Ecto neural progenitor cell (in vitro differentiated cells): ENCODE measurements at regions not wholly inside any gene's neighbourhood (a gene's known extent, or its start where the extent isn't known, plus 50 kb on each side); places are given as distances from the start of the nearest gene placed in this dataset.

Source experiments
- DNase-seq: peaks from one replicate; pipeline ENCODE4 v3.0.0-alpha.2; 2018; ENCODE audit warnings: low spot score

GRCh38 chr16:85291302-85292148 is 179.3 kb upstream of the CIBAR2 start:
- peak; percentile 86 for DNase-seq

- no peak for DNase-seq
Measured at GRCh38 chr16:85293458-85293857, 181.2 kb upstream of the CIBAR2 start.

GRCh38 chr16:85293904-85294642 is 181.8 kb upstream of the CIBAR2 start:
- DNase-seq: no peak

GRCh38 chr16:85294810-85295508 is 182.7 kb upstream of the CIBAR2 start:
- DNase-seq: no peak

GRCh38 chr16:85296859-85297660 is 184.8 kb upstream of the CIBAR2 start:
- no peak for DNase-seq

GRCh38 chr16:85297881-85298280 is 185.6 kb upstream of the CIBAR2 start:
- DNase-seq: no peak

GRCh38 chr16:85300406-85300968 is 188.2 kb upstream of the CIBAR2 start:
- DNase-seq: no peak

GRCh38 chr16:85301231-85301630 is 189.0 kb upstream of the CIBAR2 start:
- no peak for DNase-seq

- no peak for DNase-seq
Measured at GRCh38 chr16:85302018-85302847, 190.0 kb upstream of the CIBAR2 start.

DNA sequence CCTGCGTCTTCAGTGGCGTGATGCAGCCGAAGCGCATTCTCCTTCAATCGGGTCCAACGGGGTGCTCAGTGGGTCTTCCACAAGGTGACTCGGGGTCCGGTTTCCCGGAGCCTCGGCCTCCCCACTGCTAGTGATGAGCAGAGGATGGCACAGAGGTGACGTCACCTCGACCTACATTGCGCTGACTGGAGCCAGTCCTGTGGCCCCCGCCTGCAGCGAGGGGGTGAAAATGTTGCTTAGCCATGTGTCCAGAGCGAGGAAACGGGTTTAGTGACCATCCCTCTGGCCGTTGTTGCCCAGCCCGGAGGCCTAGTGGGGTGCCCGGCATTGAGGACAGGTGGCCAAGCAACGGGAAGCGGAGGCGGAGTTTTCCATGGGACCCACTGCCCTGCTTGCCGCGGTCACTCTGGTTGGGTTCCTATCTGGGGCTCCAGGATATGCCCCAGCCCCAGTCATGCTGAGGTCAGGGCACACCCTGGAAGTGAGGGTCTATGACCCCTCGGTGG is 190.6 kb upstream of the CIBAR2 start:
- no peak for DNase-seq

- DNase-seq: peak; percentile 86
Measured at GRCh38 chr16:85303354-85303883, 191.1 kb upstream of the CIBAR2 start.

DNA sequence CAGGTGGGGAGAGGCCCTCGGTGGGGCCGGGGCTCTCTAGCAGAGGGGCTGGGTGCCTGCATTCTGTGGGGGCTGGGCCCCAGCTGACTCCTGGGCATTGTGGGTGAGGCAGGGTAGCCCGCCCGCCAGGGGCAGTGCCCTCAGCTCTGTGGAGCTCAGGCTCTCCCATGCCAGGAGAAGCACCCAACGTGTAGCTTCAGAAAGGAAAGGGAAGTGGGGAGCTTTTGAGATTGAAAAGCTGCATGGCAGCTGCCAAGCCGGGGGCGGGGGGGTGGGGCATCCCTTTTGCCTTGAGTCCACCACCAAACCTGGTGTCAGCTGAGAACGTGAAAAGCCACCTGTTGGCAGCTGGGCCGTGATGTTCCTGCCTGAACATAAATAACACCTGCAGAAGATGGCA is 192.1 kb upstream of the CIBAR2 start:
- DNase-seq: no peak

GRCh38 chr16:85306071-85306792 is 194.0 kb upstream of the CIBAR2 start:
- no peak for DNase-seq

DNA sequence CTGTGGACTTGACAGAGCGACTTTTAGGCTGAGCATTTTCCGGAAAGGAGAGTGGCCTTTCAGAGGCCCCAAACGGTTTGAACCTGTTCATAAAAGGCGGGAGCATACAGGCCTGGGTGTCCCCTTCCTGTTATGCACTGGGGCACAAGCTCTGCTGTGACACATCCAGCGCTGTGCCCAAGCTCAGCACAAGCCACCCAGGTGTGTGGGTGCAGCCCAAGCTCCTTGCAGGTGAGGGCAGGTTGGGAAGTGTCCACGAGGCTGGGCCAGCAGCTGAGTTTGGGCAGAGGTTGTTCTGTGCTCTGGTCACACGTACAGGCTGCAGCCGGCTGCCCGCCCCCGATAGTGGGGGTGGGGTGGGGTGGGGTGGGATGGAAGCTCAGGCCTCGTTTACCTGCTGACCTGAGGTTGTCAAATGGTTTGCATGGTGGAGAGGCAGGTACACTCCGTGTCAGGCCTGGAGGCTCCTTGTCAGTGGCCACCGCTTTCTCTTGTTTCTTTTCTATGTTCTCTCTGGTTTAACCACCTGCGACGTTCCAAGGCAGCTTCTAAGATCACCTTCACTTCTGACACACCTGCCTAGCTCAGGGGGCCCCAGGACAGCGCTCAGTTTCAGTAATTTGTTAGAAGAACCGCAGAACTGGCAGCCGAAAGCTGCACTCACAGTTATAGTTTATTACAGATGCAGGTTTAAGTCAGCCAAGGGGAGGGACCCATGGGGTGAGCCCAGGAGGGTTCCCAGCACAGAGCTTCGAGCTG is 194.7 kb upstream of the CIBAR2 start:
- no peak for DNase-seq

DNA sequence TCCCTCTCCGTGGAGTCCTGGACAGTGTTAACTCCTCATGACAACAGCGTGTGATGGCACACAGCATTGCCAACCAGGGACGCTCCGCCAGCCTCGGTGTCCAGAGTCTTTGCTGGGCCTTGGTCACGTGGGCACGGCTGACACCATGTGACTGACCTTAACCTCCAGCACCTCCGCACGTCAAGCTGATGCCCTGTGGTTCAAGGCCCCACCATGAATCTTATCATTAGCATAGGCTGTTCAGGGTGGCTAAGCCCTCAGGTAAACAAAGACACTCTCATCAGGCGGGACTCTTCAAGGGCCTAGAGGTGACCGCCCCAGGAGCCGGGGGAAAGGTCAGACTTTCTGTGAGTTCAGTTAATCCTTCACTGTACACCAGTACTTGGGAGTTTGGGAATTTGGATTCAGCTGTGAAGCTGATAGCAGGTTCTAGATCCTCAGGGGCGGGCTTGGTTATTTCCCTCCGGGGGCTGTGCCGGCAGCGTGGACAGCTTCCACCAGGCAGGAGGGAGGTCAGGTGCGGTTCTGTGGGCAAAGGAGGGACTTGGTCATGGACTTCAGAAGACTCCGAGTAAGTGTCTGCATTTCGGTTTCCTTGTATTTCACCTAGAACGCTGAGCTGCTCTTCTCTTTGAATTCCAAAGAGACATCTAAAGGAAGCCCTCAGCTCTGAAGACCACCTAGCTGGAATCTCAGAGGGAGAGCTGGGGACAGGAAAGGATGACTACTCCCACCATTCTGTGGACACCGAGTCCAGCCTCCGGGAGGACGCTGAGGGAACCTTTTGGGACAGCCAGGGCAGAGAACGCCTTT is 195.5 kb upstream of the CIBAR2 start:
- DNase-seq: no peak

- no peak for DNase-seq
Measured at GRCh38 chr16:85308611-85309540, 196.6 kb upstream of the CIBAR2 start.
